A549 (cell line): ENCODE measurements at regions not wholly inside any gene's neighbourhood (a gene's known extent, or its start where the extent isn't known, plus 50 kb on each side); places are given as distances from the start of the nearest gene placed in this dataset.

Source experiments
- ATAC-seq, 2 experiments: fragments of 200-7000 bp in 1 of 2; fragments of >200 bp in 1 of 2; cut with Nextera tagmentation in 1 of 2; cut with Tn5 transposase in 1 of 2; 3 replicates each; pipeline versions ENCODE4 v1.8.0 to v1.9.1; 2018 to 2020; ENCODE audit warnings: mild to moderate bottlenecking in 1 of 2, moderate library complexity in 1 of 2
- CTCF ChIA-PET: fragments of 300-600 bp; sonication (Branson Sonifier 250); formaldehyde crosslinking; extraction: SDS; loops from one replicate; lab custom pipeline; 2021; ENCODE audit warnings: antibody characterized with exemption, inconsistent platforms; lab: Yijun Ruan, JAX
- POLR2A ChIA-PET: fragments of 350-600 bp; formaldehyde crosslinking; extraction: SDS; loops from one replicate; lab custom pipeline; 2021; ENCODE audit warnings: antibody characterized with exemption, inconsistent platforms; lab: Yijun Ruan, JAX
- DNase-seq, 2 experiments: peaks; one replicate each; pipeline versions ENCODE4 v3.0.0 to v3.0.0-alpha.2; 2011 to 2016; ENCODE audit warnings: low read depth in 1 of 2, low spot score in 1 of 2
- FAIRE-seq: peaks from 2 replicates; lab custom pipeline; 2011; peaks lifted over from hg19 to GRCh38; lab: Jason Lieb, UNC
- H3K27ac ChIP-seq, 2 experiments: fragments of >200 bp; sonication (Bioruptor Twin); formaldehyde crosslinking; 3 replicates each; pipeline ENCODE4 v1.5.1; 2016 to 2017
- H3K4me1 ChIP-seq: fragments of >200 bp; sonication (Bioruptor Twin); formaldehyde crosslinking; 3 replicates; pipeline ENCODE4 v1.6.1; 2016
- H3K4me2 ChIP-seq: fragments of >200 bp; sonication (Bioruptor Twin); formaldehyde crosslinking; 3 replicates; pipeline ENCODE4 v1.6.1; 2016
- H3K4me3 ChIP-seq: fragments of >200 bp; sonication (Bioruptor Twin); formaldehyde crosslinking; 3 replicates; pipeline ENCODE4 v1.5.1; 2016
- H3K9me3 ChIP-seq: fragments of >200 bp; sonication (Bioruptor Twin); formaldehyde crosslinking; 3 replicates; pipeline ENCODE4 v1.6.1; 2016
- BHLHE40 ChIP-seq: IDR thresholded peaks from 2 replicates; pipeline ENCODE4 v1.6.1; 2012; ENCODE audit warnings: low read depth, low read length, inconsistent platforms
- CBX8 ChIP-seq: fragments of 200-600 bp; sonication (generic); IDR thresholded peaks from 2 replicates; pipeline ENCODE4 v1.6.1; 2016
- CHD4 ChIP-seq: fragments of 200-600 bp; sonication (generic); IDR thresholded peaks from 2 replicates; pipeline ENCODE4 v1.6.1; 2016; ENCODE audit warnings: antibody characterized with exemption, mild to moderate bottlenecking, borderline replicate concordance
- EHF ChIP-seq: fragments of 250-450 bp; sonication (Bioruptor Pico); IDR thresholded peaks from 2 replicates; pipeline ENCODE4 v1.5.0; 2020; ENCODE audit warnings: mild to moderate bottlenecking
- EHMT2 ChIP-seq: fragments of 200-600 bp; sonication (generic); IDR thresholded peaks from 2 replicates; pipeline ENCODE4 v1.6.1; 2016; ENCODE audit warnings: antibody characterized with exemption, low read depth, mild to moderate bottlenecking, moderate library complexity
- FOSB ChIP-seq: fragments of 250-450 bp; sonication (Bioruptor Pico); IDR thresholded peaks from 2 replicates; pipeline ENCODE4 v1.5.0; 2020; ENCODE audit warnings: mild to moderate bottlenecking, moderate library complexity
- FOXS1 ChIP-seq: fragments of 250-450 bp; sonication (Bioruptor Pico); IDR thresholded peaks from 2 replicates; pipeline ENCODE4 v1.5.0; 2020; ENCODE audit warnings: mild to moderate bottlenecking, moderate library complexity
- HEYL ChIP-seq: fragments of 250-450 bp; sonication (Bioruptor Pico); IDR thresholded peaks from 2 replicates; pipeline ENCODE4 v1.8.0; 2021; ENCODE audit warnings: mild to moderate bottlenecking, moderate library complexity
- JUNB ChIP-seq: fragments of >200 bp; sonication (Bioruptor Twin); formaldehyde crosslinking; IDR thresholded peaks from 2 replicates; pipeline ENCODE4 v1.6.1; 2016
- MAZ ChIP-seq: fragments of 150-350 bp; IDR thresholded peaks from 2 replicates; pipeline ENCODE4 v1.6.1; 2014; ENCODE audit warnings: antibody characterized with exemption, low read depth, low read length, borderline replicate concordance
- NFE2L2 ChIP-seq: fragments of 150-350 bp; conservative IDR thresholded peaks from 2 replicates; pipeline ENCODE4 v1.6.1; 2014; ENCODE audit warnings: low read length
- NPAS2 ChIP-seq: fragments of 250-450 bp; sonication (Bioruptor Pico); IDR thresholded peaks from 2 replicates; pipeline ENCODE4 v1.8.0; 2022; ENCODE audit warnings: mild to moderate bottlenecking, moderate library complexity, borderline replicate concordance
- POLR2A ChIP-seq: IDR thresholded peaks from 2 replicates; pipeline ENCODE4 v1.6.1; 2012; ENCODE audit warnings: mild to moderate bottlenecking, low read length
- POLR2AphosphoS2 ChIP-seq: conservative IDR thresholded peaks from 2 replicates; pipeline ENCODE4 v1.6.1; 2012; ENCODE audit warnings: low read length, improper control_type of control experiment, inconsistent platforms
- RCOR1 ChIP-seq: fragments of 150-350 bp; IDR thresholded peaks from 2 replicates; pipeline ENCODE4 v1.6.1; 2014; ENCODE audit warnings: antibody characterized with exemption, low read length, low read depth
- SMC3 ChIP-seq: fragments of >200 bp; sonication (Bioruptor Twin); formaldehyde crosslinking; IDR thresholded peaks from 3 replicates; pipeline ENCODE4 v1.6.1; 2018; ENCODE audit warnings: inconsistent platforms
- SREBF2 ChIP-seq: fragments of 450-650 bp; IDR thresholded peaks from 2 replicates; pipeline ENCODE4 v1.6.1; 2014; ENCODE audit warnings: mild to moderate bottlenecking, moderate library complexity
- TFCP2L1 ChIP-seq: fragments of 250-450 bp; sonication (Bioruptor Pico); IDR thresholded peaks from 2 replicates; pipeline ENCODE4 v1.5.0; 2021; ENCODE audit warnings: mild to moderate bottlenecking
- ZC3H11A ChIP-seq: fragments of 450-650 bp; IDR thresholded peaks from 2 replicates; pipeline ENCODE4 v1.6.1; 2014; ENCODE audit warnings: antibody characterized with exemption, mild to moderate bottlenecking
- ZNF302 ChIP-seq: fragments of 250-450 bp; sonication (Bioruptor Pico); IDR thresholded peaks from 2 replicates; pipeline ENCODE4 v1.9.0; 2021; ENCODE audit warnings: inconsistent platforms, mild to moderate bottlenecking, moderate library complexity
- WGBS: methylation state at CpG from one replicate; pipeline ENCODE4 v1.1.6; 2017; ENCODE audit errors: missing lambda C conversion rate; 5-methylcytosine and 5-hydroxymethylcytosine counted together
- TF ChIP-seq, protein P1 (sequence below): IDR thresholded peaks from 2 replicates; pipeline ENCODE4 v1.6.1; 2012
- TF ChIP-seq, protein P2 (sequence below): fragments of >200 bp; sonication (Bioruptor Twin); formaldehyde crosslinking; IDR thresholded peaks from 3 replicates; pipeline ENCODE4 v1.6.1; 2016
- TF ChIP-seq, protein P3 (sequence below): IDR thresholded peaks from 2 replicates; pipeline ENCODE4 v1.6.1; 2012
- TF ChIP-seq, protein P4 (sequence below): fragments of 250-450 bp; sonication (Bioruptor Pico); IDR thresholded peaks from 2 replicates; pipeline ENCODE4 v1.5.0; 2020; ENCODE audit warnings: low read depth, mild to moderate bottlenecking, moderate library complexity

DNA sequence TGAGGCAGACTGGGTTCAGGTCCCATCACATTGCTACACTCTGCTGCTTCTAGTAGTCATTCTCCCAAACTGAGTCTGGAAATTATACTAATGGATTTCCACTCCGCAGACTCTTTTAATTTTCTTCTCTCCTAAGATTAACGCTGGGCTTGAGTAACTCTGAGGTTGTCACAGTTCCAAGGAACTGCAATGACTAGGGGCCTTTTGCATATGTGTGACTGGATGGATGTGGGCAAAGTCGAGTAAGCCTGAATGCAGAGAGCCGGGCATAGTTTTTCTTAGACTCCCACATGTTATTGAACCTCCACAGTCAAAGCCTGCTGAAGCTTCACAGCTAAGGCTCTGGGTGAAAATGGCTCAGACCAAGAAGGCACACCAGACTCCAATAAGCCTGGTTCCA is 160.9 kb upstream of the PROX1 start:
- no peak overlapping the region for H3K27ac ChIP-seq
- no peak for FAIRE-seq
- no peak overlapping the region for H3K4me2 ChIP-seq
- ChIA-PET POLR2A (no interaction called here), CTCF (no interaction called here)
- no peak for DNase-seq
- TF ChIP-seq SMC3 (no peak), ZC3H11A (no peak), CHD4 (no peak), EHF (CRISPR knock-in tag) (no peak), FOSB (CRISPR knock-in tag) (no peak), JUNB (no peak), NPAS2 (CRISPR knock-in tag) (no peak)
- TF ChIP-seq, protein P1, sequence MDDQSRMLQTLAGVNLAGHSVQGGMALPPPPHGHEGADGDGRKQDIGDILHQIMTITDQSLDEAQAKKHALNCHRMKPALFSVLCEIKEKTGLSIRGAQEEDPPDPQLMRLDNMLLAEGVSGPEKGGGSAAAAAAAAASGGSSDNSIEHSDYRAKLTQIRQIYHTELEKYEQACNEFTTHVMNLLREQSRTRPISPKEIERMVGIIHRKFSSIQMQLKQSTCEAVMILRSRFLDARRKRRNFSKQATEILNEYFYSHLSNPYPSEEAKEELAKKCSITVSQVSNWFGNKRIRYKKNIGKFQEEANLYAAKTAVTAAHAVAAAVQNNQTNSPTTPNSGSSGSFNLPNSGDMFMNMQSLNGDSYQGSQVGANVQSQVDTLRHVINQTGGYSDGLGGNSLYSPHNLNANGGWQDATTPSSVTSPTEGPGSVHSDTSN: no peak
- TF ChIP-seq, all 56 proteins: peak for 0
- H3K4me3 ChIP-seq: no peak overlapping the region
- no peaks in the 10 kb centered on the region for H3K9me3 ChIP-seq
- ATAC-seq: no peak
- WGBS: 19% methylated on average over 4 of the region's 4 CpGs
- H3K4me1 ChIP-seq: no peaks in the 10 kb centered on the region

DNA sequence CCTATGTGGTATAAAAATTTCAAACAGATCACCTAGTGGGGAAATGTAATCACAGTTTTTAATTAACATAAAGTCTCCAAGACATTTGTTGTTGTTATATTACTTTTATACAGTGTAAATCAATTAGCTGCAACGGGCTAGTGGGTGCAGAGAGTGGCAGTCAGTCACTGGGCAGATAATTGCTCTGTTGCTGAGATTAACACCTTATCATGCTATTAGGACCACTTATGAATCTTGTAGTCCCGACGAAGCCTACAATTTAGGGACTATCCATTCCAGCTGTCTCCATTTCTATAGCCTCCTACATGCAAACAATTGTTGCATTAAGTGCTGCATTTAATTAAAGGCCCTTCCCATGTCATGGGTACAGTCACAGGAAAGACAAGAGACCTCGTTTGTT is 158.9 kb upstream of the PROX1 start:
- Histone ChIP-seq H3K4me2 (no peak overlapping the region), H3K27ac (no peak overlapping the region), H3K4me1 (no peaks in the 10 kb centered on the region), H3K4me3 (no peak overlapping the region), H3K9me3 (no peaks in the 10 kb centered on the region)
- ChIA-PET POLR2A (no interaction called here), CTCF (no interaction called here)
- FAIRE-seq (no peak), DNase-seq (no peak), ATAC-seq (no peak)
- 31% methylated on average over 4 of the region's 4 CpGs for WGBS
- no peak for TF ChIP-seq BHLHE40
- TF ChIP-seq EHMT2: no peak
- TF ChIP-seq, protein P2, sequence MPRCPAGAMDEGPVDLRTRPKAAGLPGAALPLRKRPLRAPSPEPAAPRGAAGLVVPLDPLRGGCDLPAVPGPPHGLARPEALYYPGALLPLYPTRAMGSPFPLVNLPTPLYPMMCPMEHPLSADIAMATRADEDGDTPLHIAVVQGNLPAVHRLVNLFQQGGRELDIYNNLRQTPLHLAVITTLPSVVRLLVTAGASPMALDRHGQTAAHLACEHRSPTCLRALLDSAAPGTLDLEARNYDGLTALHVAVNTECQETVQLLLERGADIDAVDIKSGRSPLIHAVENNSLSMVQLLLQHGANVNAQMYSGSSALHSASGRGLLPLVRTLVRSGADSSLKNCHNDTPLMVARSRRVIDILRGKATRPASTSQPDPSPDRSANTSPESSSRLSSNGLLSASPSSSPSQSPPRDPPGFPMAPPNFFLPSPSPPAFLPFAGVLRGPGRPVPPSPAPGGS: no peak
- no peak for TF ChIP-seq EHF (CRISPR knock-in tag)
- TF ChIP-seq, protein P3, sequence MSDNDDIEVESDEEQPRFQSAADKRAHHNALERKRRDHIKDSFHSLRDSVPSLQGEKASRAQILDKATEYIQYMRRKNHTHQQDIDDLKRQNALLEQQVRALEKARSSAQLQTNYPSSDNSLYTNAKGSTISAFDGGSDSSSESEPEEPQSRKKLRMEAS: no peak
- TF ChIP-seq POLR2AphosphoS2: no peak
- no peak for TF ChIP-seq CBX8
- TF ChIP-seq MAZ: no peak
- no peak for TF ChIP-seq RCOR1
- TF ChIP-seq SREBF2: no peak
- TF ChIP-seq CHD4: no peak
- no peak for TF ChIP-seq JUNB
- TF ChIP-seq, protein P4, sequence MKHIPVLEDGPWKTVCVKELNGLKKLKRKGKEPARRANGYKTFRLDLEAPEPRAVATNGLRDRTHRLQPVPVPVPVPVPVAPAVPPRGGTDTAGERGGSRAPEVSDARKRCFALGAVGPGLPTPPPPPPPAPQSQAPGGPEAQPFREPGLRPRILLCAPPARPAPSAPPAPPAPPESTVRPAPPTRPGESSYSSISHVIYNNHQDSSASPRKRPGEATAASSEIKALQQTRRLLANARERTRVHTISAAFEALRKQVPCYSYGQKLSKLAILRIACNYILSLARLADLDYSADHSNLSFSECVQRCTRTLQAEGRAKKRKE (CRISPR knock-in tag): no peak
- TF ChIP-seq HEYL: no peak

DNA sequence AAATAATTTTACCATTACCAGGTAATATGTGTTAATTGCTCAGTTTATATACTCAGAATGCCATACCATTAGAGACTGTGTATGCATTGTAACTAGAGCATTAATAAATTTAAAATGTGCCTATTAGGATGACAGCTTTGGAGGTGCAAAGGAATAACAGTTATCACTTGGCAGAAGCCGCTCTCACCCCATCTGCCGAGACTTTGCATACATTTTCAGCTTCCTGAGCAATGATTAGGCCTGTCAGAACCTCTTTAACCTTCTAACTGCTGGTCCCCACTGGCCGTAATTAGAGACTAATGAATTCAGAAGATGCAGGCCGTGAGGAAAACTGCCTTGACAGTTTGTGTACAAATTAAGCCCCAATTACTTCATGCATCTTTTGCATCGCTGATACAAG is 158.0 kb upstream of the PROX1 start:
- CTCF ChIA-PET: no interaction called here
- ATAC-seq (no peak), FAIRE-seq (no peak), DNase-seq (no peak)
- Histone ChIP-seq H3K9me3 (no peaks in the 10 kb centered on the region), H3K4me1 (no peaks in the 10 kb centered on the region), H3K27ac (no peak overlapping the region), H3K4me3 (no peak overlapping the region), H3K4me2 (no peak overlapping the region)
- WGBS: 15% methylated on average over 5 of the region's 5 CpGs
- TF ChIP-seq ZNF302 (no peak), RCOR1 (no peak), SREBF2 (no peak), TFCP2L1 (CRISPR knock-in tag) (no peak), POLR2A (no peak), NFE2L2 (no peak), FOXS1 (CRISPR knock-in tag) (no peak)
- TF ChIP-seq, protein P3: no peak
- POLR2A ChIA-PET: no interaction called here
